Endodermal cell (in vitro differentiated cells): ENCODE measurements at regions not wholly inside any gene's neighbourhood (a gene's known extent, or its start where the extent isn't known, plus 50 kb on each side); places are given as distances from the start of the nearest gene placed in this dataset.

ENCODE experiments used
- DNase-seq: peaks from one replicate; pipeline ENCODE4 v3.0.0-alpha.2; 2017
- H3K27ac ChIP-seq: 2 replicates; pipeline ENCODE4 v1.5.1; 2013; ENCODE audit warnings: mild to moderate bottlenecking, low read depth, low read length, moderate library complexity
- H3K27me3 ChIP-seq: 2 replicates; pipeline ENCODE4 v1.6.1; 2013; ENCODE audit warnings: mild to moderate bottlenecking, low read length, moderate library complexity; ENCODE audit not compliant: insufficient read depth, control insufficient read depth, poor library complexity, severe bottlenecking
- H3K36me3 ChIP-seq: 2 replicates; pipeline ENCODE4 v1.7.0; 2013; ENCODE audit warnings: mild to moderate bottlenecking, low read length, moderate library complexity; ENCODE audit not compliant: control insufficient read depth, insufficient read depth
- H3K4me1 ChIP-seq: one replicate; pipeline ENCODE4 v1.7.0; 2013; ENCODE audit warnings: low read length; ENCODE audit not compliant: control insufficient read depth, insufficient read depth
- H3K4me3 ChIP-seq: 2 replicates; pipeline ENCODE4 v1.5.1; 2013; ENCODE audit warnings: mild to moderate bottlenecking, low read length, moderate library complexity
- H3K9ac ChIP-seq: 2 replicates; pipeline ENCODE4 v1.6.1; 2013; ENCODE audit warnings: mild to moderate bottlenecking, low read length, moderate library complexity; ENCODE audit not compliant: poor library complexity, severe bottlenecking; ENCODE audit errors: extremely low read depth
- H3K9me3 ChIP-seq: 2 replicates; pipeline ENCODE4 v1.6.1; 2013; ENCODE audit warnings: mild to moderate bottlenecking, low read length, moderate library complexity; ENCODE audit not compliant: control insufficient read depth
- H3K27ac Mint-ChIP-seq: 2 replicates; pipeline ENCODE4 v1.8.0; 2020; ENCODE audit warnings: mixed read lengths
- H3K27me3 Mint-ChIP-seq: 2 replicates; pipeline ENCODE4 v1.8.0; 2021; ENCODE audit warnings: mild to moderate bottlenecking, mixed read lengths; ENCODE audit not compliant: insufficient read depth
- H3K36me3 Mint-ChIP-seq: 2 replicates; pipeline ENCODE4 v1.8.0; 2020; ENCODE audit warnings: low read depth, mixed read lengths
- H3K4me1 Mint-ChIP-seq: 2 replicates; pipeline ENCODE4 v1.8.0; 2020; ENCODE audit warnings: mixed read lengths
- H3K4me3 Mint-ChIP-seq: 2 replicates; pipeline ENCODE4 v1.8.0; 2020; ENCODE audit warnings: mild to moderate bottlenecking, moderate library complexity, mixed read lengths
- H3K9me3 Mint-ChIP-seq: 2 replicates; pipeline ENCODE4 v1.8.0; 2020; ENCODE audit warnings: mild to moderate bottlenecking, mixed read lengths
- WGBS, 2 experiments: methylation state at CpG; one replicate each; pipeline versions ENCODE4 v1.1.5 to v1.1.7; 2013; ENCODE audit warnings: missing lambda C conversion rate in 2 of 2, mixed read lengths in 1 of 2; ENCODE audit not compliant: insufficient coverage in 1 of 2, insufficient read length in 1 of 2; 5-methylcytosine and 5-hydroxymethylcytosine counted together
- TF ChIP-seq, protein P1 (sequence below): fragments of 200-600 bp; sonication (generic); conservative IDR thresholded peaks from 2 replicates; pipeline ENCODE4 v1.5.0; 2021; ENCODE audit warnings: antibody characterized with exemption, mild to moderate bottlenecking

DNA sequence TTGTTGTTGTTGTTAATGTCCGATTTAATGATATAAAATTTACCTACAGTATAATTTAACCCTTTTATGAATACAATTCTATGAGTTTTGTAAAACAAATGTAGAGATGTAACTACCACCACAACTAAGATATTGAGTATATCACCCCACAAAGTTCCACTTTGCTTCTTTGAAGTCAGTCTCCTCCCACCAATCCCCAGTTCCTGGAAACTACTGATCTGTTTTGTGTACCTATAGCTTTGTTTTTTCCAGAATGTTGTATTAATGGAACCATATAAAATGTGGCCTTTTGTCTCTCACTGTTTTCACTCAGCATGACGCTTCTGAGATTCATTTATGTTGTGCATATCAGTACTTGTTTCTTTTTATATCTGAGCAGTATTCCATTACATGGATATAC is 52.3 kb upstream of the FAM9C start:
- H3K27me3 ChIP-seq: no peaks in the 10 kb centered on the region
- no peaks in the 10 kb centered on the region for H3K36me3 ChIP-seq
- Mint-ChIP-seq H3K27me3 (no peaks in the 10 kb centered on the region), H3K27ac (no peak overlapping the region), H3K9me3 (peaks cover 63% of the 10 kb centered on the region), H3K36me3 (no peaks in the 10 kb centered on the region), H3K4me3 (no peak overlapping the region), H3K4me1 (peaks cover 7% of the 10 kb centered on the region)
- no peaks in the 10 kb centered on the region for H3K9me3 ChIP-seq
- WGBS, 2 experiments: no CpG with 5 or more reads among the region's 2 CpGs
- H3K4me3 ChIP-seq: no peak overlapping the region
- TF ChIP-seq, protein P1, sequence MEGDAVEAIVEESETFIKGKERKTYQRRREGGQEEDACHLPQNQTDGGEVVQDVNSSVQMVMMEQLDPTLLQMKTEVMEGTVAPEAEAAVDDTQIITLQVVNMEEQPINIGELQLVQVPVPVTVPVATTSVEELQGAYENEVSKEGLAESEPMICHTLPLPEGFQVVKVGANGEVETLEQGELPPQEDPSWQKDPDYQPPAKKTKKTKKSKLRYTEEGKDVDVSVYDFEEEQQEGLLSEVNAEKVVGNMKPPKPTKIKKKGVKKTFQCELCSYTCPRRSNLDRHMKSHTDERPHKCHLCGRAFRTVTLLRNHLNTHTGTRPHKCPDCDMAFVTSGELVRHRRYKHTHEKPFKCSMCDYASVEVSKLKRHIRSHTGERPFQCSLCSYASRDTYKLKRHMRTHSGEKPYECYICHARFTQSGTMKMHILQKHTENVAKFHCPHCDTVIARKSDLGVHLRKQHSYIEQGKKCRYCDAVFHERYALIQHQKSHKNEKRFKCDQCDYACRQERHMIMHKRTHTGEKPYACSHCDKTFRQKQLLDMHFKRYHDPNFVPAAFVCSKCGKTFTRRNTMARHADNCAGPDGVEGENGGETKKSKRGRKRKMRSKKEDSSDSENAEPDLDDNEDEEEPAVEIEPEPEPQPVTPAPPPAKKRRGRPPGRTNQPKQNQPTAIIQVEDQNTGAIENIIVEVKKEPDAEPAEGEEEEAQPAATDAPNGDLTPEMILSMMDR: no peak
- no peaks in the 10 kb centered on the region for H3K4me1 ChIP-seq
- DNase-seq: no peak
- H3K27ac ChIP-seq: no peak overlapping the region
- H3K9ac ChIP-seq: no peak overlapping the region

- Histone ChIP-seq H3K9me3 (no peaks in the 10 kb centered on the region), H3K9ac (no peak overlapping the region), H3K27ac (no peak overlapping the region), H3K27me3 (no peaks in the 10 kb centered on the region), H3K4me1 (no peaks in the 10 kb centered on the region), H3K4me3 (no peak overlapping the region), H3K36me3 (no peaks in the 10 kb centered on the region)
- H3K27ac Mint-ChIP-seq: no peak overlapping the region
- TF ChIP-seq, protein P1: no peak
- H3K9me3 Mint-ChIP-seq: peaks cover 57% of the 10 kb centered on the region
- H3K4me1 Mint-ChIP-seq: peaks cover 3% of the 10 kb centered on the region
- no peaks in the 10 kb centered on the region for H3K36me3 Mint-ChIP-seq
- no peaks in the 10 kb centered on the region for H3K27me3 Mint-ChIP-seq
- no peak overlapping the region for H3K4me3 Mint-ChIP-seq
- no peak for DNase-seq
- WGBS, 2 experiments: 91% methylated on average over 3 of the region's 4 CpGs; no CpG with 5 or more reads in 1 of the 2 experiments
These were observed 50.5 kb upstream of the FAM9C start for GRCh38 chrX:13094828-13095341.

GRCh38 chrX:13094374-13094773 is 50.0 kb upstream of the FAM9C start:
- H3K36me3 Mint-ChIP-seq: no peaks in the 10 kb centered on the region
- TF ChIP-seq, protein P1: no peak
- no peak for DNase-seq

More at GRCh38 chrX:13094374-13094773, 50.0 kb upstream of the FAM9C start:
- Histone ChIP-seq H3K27me3 (no peaks in the 10 kb centered on the region), H3K36me3 (no peaks in the 10 kb centered on the region), H3K4me3 (no peak overlapping the region), H3K9me3 (no peaks in the 10 kb centered on the region), H3K27ac (no peak overlapping the region), H3K9ac (no peak overlapping the region), H3K4me1 (no peaks in the 10 kb centered on the region)
- H3K27me3 Mint-ChIP-seq: no peaks in the 10 kb centered on the region
- peaks cover 61% of the 10 kb centered on the region for H3K9me3 Mint-ChIP-seq
- no peaks in the 10 kb centered on the region for H3K4me1 Mint-ChIP-seq
- H3K27ac Mint-ChIP-seq: no peak overlapping the region
- H3K4me3 Mint-ChIP-seq: no peak overlapping the region
